ENCODE measurements at regions not wholly inside any gene's neighbourhood (a gene's known extent, or its start where the extent isn't known, plus 50 kb on each side); places are given as distances from the start of the nearest gene placed in this dataset.
A peak's percentile ranks its signal among the peaks of the same experiment; 100 is the strongest.

- Mint-ChIP-seq H3K4me3 (no peak overlapping the region), H3K36me3 (no peaks in the 10 kb centered on the region), H3K9me3 (peaks cover 0 to 2% (median 0%) of the 10 kb centered on the region in 7 donors), H3K27me3 (peaks cover 10% of the 10 kb centered on the region), H3K4me1 (no peaks in the 10 kb centered on the region), H3K27ac (no peak overlapping the region)
- ATAC-seq (ENCODE audit: low read depth in 2 of 2) (no peak), DNase-seq (no peak)
- Histone ChIP-seq H3K9me3 (ENCODE audit: control insufficient read depth in 2 of 2, low read length in 2 of 2) (no peaks in the 10 kb centered on the region), H3K36me3 (ENCODE audit: control insufficient read depth, insufficient read depth, low read length) (no peaks in the 10 kb centered on the region), H3K27ac (ENCODE audit: insufficient read depth, low read length, poor library complexity, severe bottlenecking) (no peak overlapping the region), H3K4me3 (ENCODE audit: low read depth, low read length) (no peak overlapping the region), H3K27me3 (ENCODE audit: control insufficient read depth, insufficient read depth, low read length) (no peaks in the 10 kb centered on the region), H3K4me1 (ENCODE audit: control insufficient read depth, insufficient read depth, low read length, poor library complexity, severe bottlenecking) (no peaks in the 10 kb centered on the region)
These were observed 133.6 kb upstream of the ATP1B1 start for GRCh38 chr1:168972887-168973286.

- Mint-ChIP-seq H3K4me1 (no peaks in the 10 kb centered on the region), H3K27me3 (peaks cover 10% of the 10 kb centered on the region), H3K27ac (no peak overlapping the region), H3K4me3 (no peak overlapping the region), H3K9me3 (peaks cover 0 to 2% (median 0%) of the 10 kb centered on the region in 7 donors), H3K36me3 (no peaks in the 10 kb centered on the region)
- Histone ChIP-seq H3K9me3 (ENCODE audit: control insufficient read depth in 2 of 2, low read length in 2 of 2) (no peaks in the 10 kb centered on the region), H3K27me3 (ENCODE audit: control insufficient read depth, insufficient read depth, low read length) (no peaks in the 10 kb centered on the region), H3K4me1 (ENCODE audit: control insufficient read depth, insufficient read depth, low read length, poor library complexity, severe bottlenecking) (no peaks in the 10 kb centered on the region), H3K4me3 (ENCODE audit: low read depth, low read length) (no peak overlapping the region), H3K27ac (ENCODE audit: insufficient read depth, low read length, poor library complexity, severe bottlenecking) (no peak overlapping the region), H3K36me3 (ENCODE audit: control insufficient read depth, insufficient read depth, low read length) (no peaks in the 10 kb centered on the region)
- DNase-seq (no peak), ATAC-seq (ENCODE audit: low read depth in 2 of 2) (no peak)
These were observed 132.4 kb upstream of the ATP1B1 start for GRCh38 chr1:168974117-168974516.

- Mint-ChIP-seq H3K27ac (peak overlapping the region in 1 of 3 donors; percentile 20), H3K4me1 (no peaks in the 10 kb centered on the region), H3K27me3 (peaks cover 10% of the 10 kb centered on the region), H3K4me3 (no peak overlapping the region), H3K9me3 (peaks cover 0 to 2% (median 0%) of the 10 kb centered on the region in 7 donors), H3K36me3 (no peaks in the 10 kb centered on the region)
- Histone ChIP-seq H3K27me3 (ENCODE audit: control insufficient read depth, insufficient read depth, low read length) (no peaks in the 10 kb centered on the region), H3K4me3 (ENCODE audit: low read depth, low read length) (no peak overlapping the region), H3K4me1 (ENCODE audit: control insufficient read depth, insufficient read depth, low read length, poor library complexity, severe bottlenecking) (no peaks in the 10 kb centered on the region), H3K36me3 (ENCODE audit: control insufficient read depth, insufficient read depth, low read length) (no peaks in the 10 kb centered on the region), H3K9me3 (ENCODE audit: control insufficient read depth in 2 of 2, low read length in 2 of 2) (no peaks in the 10 kb centered on the region), H3K27ac (ENCODE audit: insufficient read depth, low read length, poor library complexity, severe bottlenecking) (no peak overlapping the region)
- DNase-seq (no peak), ATAC-seq (ENCODE audit: low read depth in 2 of 2) (no peak)
These were observed 131.9 kb upstream of the ATP1B1 start for GRCh38 chr1:168974611-168975010.

DNA sequence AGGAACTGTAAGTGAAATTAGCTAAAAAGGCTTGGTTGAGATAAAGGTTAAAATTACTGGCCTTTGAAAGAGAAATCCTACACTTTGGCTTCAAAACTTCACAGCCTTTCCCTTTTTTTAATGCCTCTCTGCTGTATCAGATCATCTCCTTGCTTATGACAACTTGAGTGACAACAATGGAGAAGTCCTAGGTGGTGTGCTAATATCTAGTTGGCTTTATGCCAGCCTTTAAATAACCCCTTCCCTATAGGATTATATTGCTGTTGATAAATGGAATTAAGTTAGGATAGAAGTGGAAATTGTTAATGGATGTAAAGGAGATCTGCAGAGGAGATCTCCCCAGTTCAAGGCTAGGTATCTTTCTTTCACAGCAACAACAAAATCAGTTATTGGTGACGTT, 130.2 kb upstream of the ATP1B1 start:
- Mint-ChIP-seq H3K36me3 (no peaks in the 10 kb centered on the region), H3K27me3 (peaks cover 10% of the 10 kb centered on the region), H3K4me1 (no peaks in the 10 kb centered on the region), H3K27ac (no peak overlapping the region), H3K9me3 (peaks cover 0 to 2% (median 0%) of the 10 kb centered on the region in 7 donors), H3K4me3 (no peak overlapping the region)
- Histone ChIP-seq H3K36me3 (ENCODE audit: control insufficient read depth, insufficient read depth, low read length) (no peaks in the 10 kb centered on the region), H3K27ac (ENCODE audit: insufficient read depth, low read length, poor library complexity, severe bottlenecking) (no peak overlapping the region), H3K9me3 (ENCODE audit: control insufficient read depth in 2 of 2, low read length in 2 of 2) (no peaks in the 10 kb centered on the region), H3K4me1 (ENCODE audit: control insufficient read depth, insufficient read depth, low read length, poor library complexity, severe bottlenecking) (no peaks in the 10 kb centered on the region), H3K27me3 (ENCODE audit: control insufficient read depth, insufficient read depth, low read length) (no peaks in the 10 kb centered on the region), H3K4me3 (ENCODE audit: low read depth, low read length) (no peak overlapping the region)
- ATAC-seq (ENCODE audit: low read depth in 2 of 2), result no peak
- no peak for DNase-seq

GRCh38 chr1:168977618-168978017, 128.9 kb upstream of the ATP1B1 start:
- Histone ChIP-seq H3K27me3 (ENCODE audit: control insufficient read depth, insufficient read depth, low read length) (no peaks in the 10 kb centered on the region), H3K4me3 (ENCODE audit: low read depth, low read length) (no peak overlapping the region), H3K36me3 (ENCODE audit: control insufficient read depth, insufficient read depth, low read length) (no peaks in the 10 kb centered on the region), H3K27ac (ENCODE audit: insufficient read depth, low read length, poor library complexity, severe bottlenecking) (no peak overlapping the region), H3K4me1 (ENCODE audit: control insufficient read depth, insufficient read depth, low read length, poor library complexity, severe bottlenecking) (no peaks in the 10 kb centered on the region), H3K9me3 (ENCODE audit: control insufficient read depth in 2 of 2, low read length in 2 of 2) (no peaks in the 10 kb centered on the region)
- Mint-ChIP-seq H3K4me3 (no peak overlapping the region), H3K27me3 (peaks cover 5% of the 10 kb centered on the region), H3K27ac (no peak overlapping the region), H3K36me3 (no peaks in the 10 kb centered on the region), H3K9me3 (peaks cover 0 to 2% (median 0%) of the 10 kb centered on the region in 7 donors), H3K4me1 (no peaks in the 10 kb centered on the region)
- DNase-seq, result no peak
- no peak for ATAC-seq (ENCODE audit: low read depth in 2 of 2)

DNA sequence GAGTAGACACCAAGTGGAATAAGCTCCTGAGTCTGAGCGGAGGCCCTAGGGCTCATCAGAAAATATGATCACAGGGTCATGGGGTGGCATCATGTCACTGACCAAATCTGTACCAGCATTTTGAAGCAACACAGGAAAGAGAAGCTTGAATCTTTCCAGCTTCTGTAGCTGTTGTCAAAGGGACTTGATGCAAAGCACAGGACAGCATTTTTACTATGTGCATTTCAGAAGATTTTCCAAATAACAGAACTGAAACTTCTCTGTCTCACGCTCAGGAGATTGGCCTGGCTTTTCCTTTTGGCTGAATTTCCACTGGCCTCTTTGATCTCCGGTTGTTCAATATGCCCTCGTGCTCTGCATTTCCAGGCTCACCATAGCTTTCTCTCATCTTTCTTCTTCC, 127.2 kb upstream of the ATP1B1 start:
- Mint-ChIP-seq H3K9me3 (peaks cover 0 to 2% (median 0%) of the 10 kb centered on the region in 7 donors), H3K27me3 (no peaks in the 10 kb centered on the region), H3K36me3 (no peaks in the 10 kb centered on the region), H3K4me3 (no peak overlapping the region), H3K4me1 (no peaks in the 10 kb centered on the region), H3K27ac (no peak overlapping the region)
- DNase-seq (no peak), ATAC-seq (ENCODE audit: low read depth in 2 of 2) (no peak)
- no peak overlapping the region for H3K27ac ChIP-seq (ENCODE audit: insufficient read depth, low read length, poor library complexity, severe bottlenecking)
- no peaks in the 10 kb centered on the region for H3K36me3 ChIP-seq (ENCODE audit: control insufficient read depth, insufficient read depth, low read length)
- H3K9me3 ChIP-seq (ENCODE audit: control insufficient read depth in 2 of 2, low read length in 2 of 2), result no peaks in the 10 kb centered on the region
- H3K27me3 ChIP-seq (ENCODE audit: control insufficient read depth, insufficient read depth, low read length), result no peaks in the 10 kb centered on the region
- H3K4me1 ChIP-seq (ENCODE audit: control insufficient read depth, insufficient read depth, low read length, poor library complexity, severe bottlenecking), result no peaks in the 10 kb centered on the region
- no peak overlapping the region for H3K4me3 ChIP-seq (ENCODE audit: low read depth, low read length)

DNA sequence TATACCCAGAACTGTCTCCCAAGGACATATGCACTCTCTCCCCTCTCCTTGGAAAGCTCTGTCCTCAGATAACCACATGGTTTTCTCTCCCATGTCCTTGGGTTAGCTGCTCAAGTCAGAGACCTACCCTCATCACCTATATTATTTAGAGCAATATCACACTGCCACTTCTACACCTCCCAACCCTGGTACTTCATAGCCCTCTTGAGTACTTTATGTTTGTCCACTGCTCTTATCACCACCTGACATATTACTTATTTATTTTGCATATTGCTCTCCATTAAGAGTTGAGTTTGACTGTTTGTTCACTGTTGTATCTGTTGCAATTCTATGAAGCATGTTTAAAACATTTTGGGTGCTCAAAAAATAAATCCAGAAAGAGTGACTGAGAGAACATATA, 126.3 kb upstream of the ATP1B1 start:
- Histone ChIP-seq H3K9me3 (ENCODE audit: control insufficient read depth in 2 of 2, low read length in 2 of 2) (no peaks in the 10 kb centered on the region), H3K4me3 (ENCODE audit: low read depth, low read length) (no peak overlapping the region), H3K4me1 (ENCODE audit: control insufficient read depth, insufficient read depth, low read length, poor library complexity, severe bottlenecking) (no peaks in the 10 kb centered on the region), H3K36me3 (ENCODE audit: control insufficient read depth, insufficient read depth, low read length) (no peaks in the 10 kb centered on the region), H3K27ac (ENCODE audit: insufficient read depth, low read length, poor library complexity, severe bottlenecking) (no peak overlapping the region), H3K27me3 (ENCODE audit: control insufficient read depth, insufficient read depth, low read length) (no peaks in the 10 kb centered on the region)
- no peaks in the 10 kb centered on the region for H3K4me1 Mint-ChIP-seq
- H3K4me3 Mint-ChIP-seq, result no peak overlapping the region
- no peaks in the 10 kb centered on the region for H3K27me3 Mint-ChIP-seq
- peaks cover 0 to 2% (median 0%) of the 10 kb centered on the region in 7 donors for H3K9me3 Mint-ChIP-seq
- DNase-seq (no peak), ATAC-seq (ENCODE audit: low read depth in 2 of 2) (no peak)
- no peaks in the 10 kb centered on the region for H3K36me3 Mint-ChIP-seq
- no peak overlapping the region for H3K27ac Mint-ChIP-seq

DNA sequence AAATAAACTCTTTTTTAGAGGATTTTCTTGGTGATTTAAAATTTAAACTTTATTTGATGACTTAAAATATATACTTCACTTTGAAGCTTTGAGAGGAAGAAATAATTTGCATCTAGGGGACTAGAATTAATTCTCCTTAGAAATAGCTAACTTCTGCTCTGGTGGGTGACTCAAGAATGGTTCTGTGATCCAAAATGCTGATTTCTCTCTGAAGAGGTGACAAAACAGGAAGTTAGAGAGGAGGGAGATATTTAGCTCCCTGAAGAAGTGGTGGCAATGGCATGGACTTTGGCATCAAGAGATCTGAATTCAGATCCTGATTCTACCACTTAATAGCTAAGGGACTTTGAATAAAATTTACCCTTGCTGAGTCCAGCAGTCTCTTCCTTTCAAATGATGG, 125.8 kb upstream of the ATP1B1 start:
- Mint-ChIP-seq H3K27me3 (no peaks in the 10 kb centered on the region), H3K9me3 (peaks cover 0 to 2% (median 0%) of the 10 kb centered on the region in 7 donors), H3K4me1 (no peaks in the 10 kb centered on the region), H3K36me3 (no peaks in the 10 kb centered on the region), H3K4me3 (no peak overlapping the region), H3K27ac (no peak overlapping the region)
- Histone ChIP-seq H3K4me3 (ENCODE audit: low read depth, low read length) (no peak overlapping the region), H3K9me3 (ENCODE audit: control insufficient read depth in 2 of 2, low read length in 2 of 2) (no peaks in the 10 kb centered on the region), H3K27ac (ENCODE audit: insufficient read depth, low read length, poor library complexity, severe bottlenecking) (no peak overlapping the region), H3K4me1 (ENCODE audit: control insufficient read depth, insufficient read depth, low read length, poor library complexity, severe bottlenecking) (no peaks in the 10 kb centered on the region), H3K36me3 (ENCODE audit: control insufficient read depth, insufficient read depth, low read length) (no peaks in the 10 kb centered on the region), H3K27me3 (ENCODE audit: control insufficient read depth, insufficient read depth, low read length) (no peaks in the 10 kb centered on the region)
- DNase-seq, result no peak
- no peak for ATAC-seq (ENCODE audit: low read depth in 2 of 2)
